HG02885 (cell line): ENCODE measurements at regions not wholly inside any gene's neighbourhood (a gene's known extent, or its start where the extent isn't known, plus 50 kb on each side); places are given as distances from the start of the nearest gene placed in this dataset.
"Not testable (repeated sequence)": the region's sequence is repeated elsewhere in the genome, so short reads cannot be mapped to it uniquely, and the experiment has no call there.

ENCODE experiments used
- ATAC-seq: cut with Tn5 transposase; IDR thresholded peaks from one replicate; pipeline ENCODE4 v1.9.1; 2021; ENCODE audit warnings: mild to moderate bottlenecking; ENCODE audit not compliant: unreplicated experiment, poor library complexity

DNA sequence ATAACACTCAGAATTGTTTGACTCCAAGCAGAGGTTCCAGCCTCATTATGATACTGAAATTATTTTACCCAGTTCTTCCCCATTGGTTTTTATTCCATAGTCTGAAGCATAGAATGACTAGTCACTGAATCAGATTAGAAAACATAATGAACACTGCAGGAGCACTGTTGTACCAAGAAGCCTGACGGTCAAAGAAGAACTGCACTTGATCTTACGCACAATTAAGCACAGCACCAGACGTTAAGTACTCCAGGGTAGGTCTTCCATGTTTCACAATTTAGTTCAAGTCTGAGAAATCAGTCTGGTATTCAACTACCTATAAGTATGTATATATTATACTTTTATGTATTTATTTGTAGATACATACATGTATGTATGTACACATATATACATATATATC is 973.5 kb upstream of the SPRY2 start:
- no peak for ATAC-seq

DNA sequence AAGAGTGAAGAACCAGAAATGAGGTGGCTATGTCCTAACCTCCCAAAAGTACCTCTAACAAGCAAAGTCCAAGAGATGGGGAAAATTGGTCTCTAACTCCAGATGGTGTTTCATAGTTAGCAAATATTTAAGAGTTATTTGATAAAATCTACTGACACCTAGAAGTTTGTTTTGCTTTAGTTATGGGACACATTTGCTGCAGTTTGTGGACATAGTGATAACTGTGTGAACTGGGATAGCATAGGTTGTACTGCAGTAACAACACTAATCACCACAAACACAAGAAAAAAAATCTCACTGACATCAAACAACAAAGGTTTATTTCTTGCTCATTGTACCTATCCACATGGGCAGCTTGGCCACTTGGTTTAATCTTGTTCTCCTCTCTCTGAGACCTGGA is 965.0 kb upstream of the SPRY2 start:
- no peak for ATAC-seq

DNA sequence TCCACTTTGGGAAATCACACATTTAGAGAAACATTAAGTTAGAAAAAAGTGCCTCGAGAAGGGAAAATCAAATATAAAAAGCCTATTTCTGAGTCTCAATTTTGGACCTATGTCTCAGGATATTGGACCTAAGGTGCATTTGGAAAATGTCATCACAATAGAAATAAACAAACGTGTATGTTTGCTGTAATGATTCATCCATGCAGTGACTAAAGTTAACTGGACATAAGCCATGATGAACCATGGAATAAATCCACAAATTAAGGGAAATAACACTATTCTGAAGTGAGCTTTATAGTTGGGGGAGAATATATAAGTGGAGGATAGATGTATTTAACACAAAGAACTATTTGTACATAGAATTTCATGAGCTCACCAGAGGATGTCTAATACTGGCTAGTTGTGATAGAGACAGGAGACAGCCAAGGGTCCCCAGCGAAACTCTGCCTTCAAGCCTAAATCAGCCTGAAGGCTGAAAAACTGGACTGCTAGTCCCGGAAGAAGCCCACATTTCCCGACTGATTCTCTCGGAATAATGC is 963.3 kb upstream of the SPRY2 start:
- no peak for ATAC-seq

DNA sequence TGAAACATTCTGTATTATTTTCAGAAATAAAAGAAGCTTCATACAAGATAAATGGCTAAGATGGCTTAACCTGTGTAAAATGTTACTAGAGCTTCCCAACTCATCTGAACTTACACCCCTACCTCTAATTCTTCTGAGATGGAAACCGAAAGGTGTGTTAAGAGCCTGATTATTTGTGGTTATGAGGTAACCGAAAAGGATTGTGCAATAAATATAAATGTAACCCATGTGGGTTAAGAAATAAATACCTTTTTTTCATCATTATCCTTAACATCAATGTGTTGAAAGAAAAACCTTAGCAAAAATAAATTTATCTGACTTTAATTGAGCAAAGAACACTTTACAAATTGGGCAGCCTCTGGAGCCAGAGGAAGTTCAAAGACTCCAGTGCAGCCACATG is 961.8 kb upstream of the SPRY2 start:
- no peak for ATAC-seq

DNA sequence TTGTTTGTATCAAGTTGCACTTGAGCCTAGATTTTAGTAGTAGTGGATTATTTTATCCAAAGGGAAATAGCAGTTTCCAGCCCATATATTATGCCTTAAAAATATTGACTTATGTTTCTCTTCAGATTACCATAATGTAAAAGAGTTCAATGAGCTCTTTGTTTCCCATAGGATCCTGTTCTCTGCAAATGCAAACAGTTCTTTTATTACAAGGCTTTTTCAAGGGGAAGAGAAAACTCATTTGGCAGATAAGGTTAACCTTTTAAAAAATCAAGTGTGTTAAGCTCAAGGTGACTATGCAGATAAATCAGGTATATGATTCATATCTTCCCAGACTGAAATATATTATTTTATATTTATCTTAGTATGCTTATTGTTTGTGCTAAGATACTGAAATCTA is 961.2 kb upstream of the SPRY2 start:
- ATAC-seq = no peak

DNA sequence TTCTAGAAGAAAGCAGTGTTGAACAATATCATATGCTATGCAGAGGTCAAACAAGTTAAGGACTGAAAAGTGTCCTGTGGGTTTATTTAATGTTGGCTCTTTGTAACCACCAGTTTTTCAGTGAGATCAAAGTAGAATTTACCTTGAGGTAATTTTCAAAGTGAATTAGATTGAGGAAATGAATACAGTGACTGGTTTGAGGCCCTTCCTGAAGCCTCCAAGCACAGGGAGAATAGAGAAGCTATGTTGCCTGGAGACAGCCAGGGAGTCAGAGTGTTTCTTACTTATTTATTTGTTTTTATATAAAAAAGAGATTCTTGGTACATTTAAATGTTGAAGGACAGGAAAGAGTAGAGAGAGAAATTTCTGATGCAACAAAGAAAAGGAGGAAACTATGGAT is 954.3 kb upstream of the SPRY2 start:
- no peak for ATAC-seq

DNA sequence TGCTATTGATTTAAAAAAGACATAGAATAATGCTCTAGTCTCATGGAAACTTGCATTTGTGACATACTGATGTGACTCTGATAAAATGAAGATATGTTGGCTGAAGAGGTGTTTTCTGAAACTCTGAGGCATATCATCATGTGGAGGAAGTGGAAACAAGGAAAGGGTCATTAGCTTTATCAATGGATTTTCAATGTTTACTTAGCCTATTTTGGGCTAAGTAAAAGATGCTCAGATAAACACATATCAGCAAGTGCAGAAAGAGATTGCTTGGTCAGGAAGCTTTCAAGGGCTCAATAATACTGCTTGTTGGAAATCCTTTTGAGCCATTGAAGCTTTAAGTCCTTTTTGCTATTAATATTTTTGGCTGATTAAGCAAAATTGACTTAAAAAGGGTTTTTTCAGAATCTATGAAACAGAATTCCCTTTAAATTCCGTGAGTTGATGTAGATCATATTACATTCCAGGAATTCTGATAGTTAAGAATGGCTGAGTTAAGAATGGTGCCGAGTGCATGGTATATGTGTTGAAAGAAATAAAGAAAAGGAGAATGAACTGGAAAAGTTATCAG is 952.8 kb upstream of the SPRY2 start:
- ATAC-seq = no peak

DNA sequence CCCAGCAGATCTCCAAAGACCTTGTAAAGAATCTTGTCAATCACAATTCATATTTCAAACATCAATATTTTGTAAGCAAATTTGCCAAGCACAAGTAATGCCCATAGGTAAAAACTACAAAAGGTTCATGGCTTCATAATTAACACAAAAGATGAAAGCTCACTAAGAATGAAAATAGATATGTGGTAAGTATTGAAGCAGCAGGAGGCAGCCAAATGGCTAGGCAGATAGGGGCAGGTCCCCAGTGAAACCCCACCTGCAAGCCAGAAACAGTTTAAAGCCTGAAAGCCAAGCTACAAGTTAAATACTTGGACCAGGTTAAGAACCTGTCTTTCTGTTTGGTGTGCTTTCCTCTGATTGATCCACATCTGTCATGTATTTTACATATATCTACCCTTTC is 942.6 kb upstream of the SPRY2 start:
- no peak for ATAC-seq

DNA sequence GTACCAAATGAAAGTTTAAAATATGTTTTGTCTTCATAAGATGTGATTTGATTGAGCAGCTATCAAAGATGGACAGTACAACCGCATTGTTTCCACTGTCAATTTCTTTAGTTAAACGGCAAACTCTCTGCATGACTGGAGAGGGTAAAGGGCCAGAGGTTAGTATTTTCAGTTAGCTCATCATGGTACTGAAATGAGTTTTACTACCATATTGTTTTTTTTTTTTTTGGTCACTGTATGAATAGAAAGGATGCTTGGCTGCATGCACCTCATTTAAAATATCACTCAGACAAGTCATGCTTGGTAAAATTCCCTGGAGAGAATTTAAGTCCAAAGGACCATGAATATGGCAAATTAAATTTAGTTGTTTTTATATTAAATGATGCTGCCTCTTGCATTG is 942.1 kb upstream of the SPRY2 start:
- ATAC-seq = no peak

DNA sequence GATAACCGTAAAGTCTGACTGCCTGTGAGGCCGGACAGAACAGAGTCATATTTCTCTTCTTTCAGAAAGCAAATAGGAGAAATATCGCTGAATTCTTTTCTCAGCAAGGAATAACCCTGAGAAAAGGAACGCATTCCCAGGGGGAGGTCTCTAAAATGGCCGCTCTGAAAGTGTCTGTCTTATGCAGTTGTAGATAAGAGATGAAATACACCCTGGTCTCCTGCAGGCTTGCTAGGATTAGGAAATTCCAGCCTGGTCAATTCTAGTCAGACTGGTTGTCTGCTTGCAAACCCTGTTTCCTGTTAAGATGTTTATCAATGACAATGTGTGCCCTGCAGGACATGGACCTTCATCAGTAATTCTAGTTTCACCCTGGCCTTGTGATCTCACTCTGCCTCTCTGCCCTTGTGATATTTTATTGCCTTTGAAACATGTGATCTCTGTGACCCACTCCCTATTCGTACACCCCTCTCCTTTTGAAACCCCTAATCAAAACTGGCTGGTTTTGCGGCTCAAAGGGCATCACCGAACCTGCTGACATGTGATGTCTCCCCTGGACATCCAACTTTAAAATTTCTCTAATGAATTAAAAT is 934.8 kb upstream of the SPRY2 start:
- ATAC-seq = no peak

DNA sequence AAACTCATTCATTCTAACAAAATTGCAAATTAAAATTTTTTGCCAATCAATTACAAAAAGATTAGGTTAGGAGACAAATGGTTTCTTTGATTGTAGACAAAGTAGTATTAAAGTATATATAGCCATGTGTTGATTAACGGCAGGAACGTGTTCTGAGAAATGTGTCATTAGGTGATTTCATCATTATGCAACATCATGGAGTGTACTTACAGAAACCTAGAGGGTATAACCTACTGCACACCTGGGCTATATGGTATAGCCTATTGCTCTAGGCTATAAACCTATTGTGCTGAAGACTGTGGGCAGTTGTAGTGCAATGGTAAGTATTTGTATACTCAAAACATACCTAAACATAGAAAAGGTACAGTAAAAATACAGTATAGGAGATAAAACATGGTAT is 906.8 kb upstream of the SPRY2 start:
- ATAC-seq = no peak

DNA sequence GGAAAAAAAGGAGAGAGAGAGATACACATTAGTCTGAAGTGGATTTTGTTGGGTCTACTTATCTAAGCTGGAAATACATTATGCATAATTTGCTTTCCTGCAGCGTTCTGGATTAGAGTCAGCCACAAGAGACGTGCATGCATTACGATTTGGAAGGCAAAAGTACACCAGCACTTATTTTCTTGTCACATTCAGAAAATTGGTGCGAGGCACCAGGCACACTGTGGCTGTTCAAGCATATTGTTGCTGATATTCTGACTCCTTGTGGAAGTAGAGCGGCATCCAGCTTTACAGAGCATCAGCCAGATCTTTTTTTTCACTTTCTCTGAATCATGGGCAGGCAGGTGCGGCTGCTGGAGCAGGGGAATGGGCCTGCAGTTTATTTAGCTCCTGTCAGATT is 905.6 kb upstream of the SPRY2 start:
- no peak for ATAC-seq

DNA sequence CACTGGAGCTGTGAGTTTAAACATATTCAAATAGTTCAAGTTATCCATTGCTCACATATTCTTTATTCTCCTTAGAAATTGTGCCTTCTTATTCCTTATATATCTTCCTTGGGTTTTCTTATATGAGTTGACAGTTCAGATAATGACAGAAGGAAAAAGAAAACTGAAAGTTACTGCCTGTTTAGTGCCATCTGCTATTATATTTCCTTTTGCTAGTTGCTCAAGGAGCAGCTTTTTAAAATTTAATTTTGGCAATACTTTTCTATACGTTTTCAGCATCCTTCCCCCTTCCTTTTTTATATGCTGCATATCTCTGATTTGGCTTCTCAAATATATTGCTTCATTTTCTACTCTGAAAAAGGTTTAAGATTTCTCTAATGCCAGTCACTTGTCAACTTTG is 903.1 kb upstream of the SPRY2 start:
- no peak for ATAC-seq

DNA sequence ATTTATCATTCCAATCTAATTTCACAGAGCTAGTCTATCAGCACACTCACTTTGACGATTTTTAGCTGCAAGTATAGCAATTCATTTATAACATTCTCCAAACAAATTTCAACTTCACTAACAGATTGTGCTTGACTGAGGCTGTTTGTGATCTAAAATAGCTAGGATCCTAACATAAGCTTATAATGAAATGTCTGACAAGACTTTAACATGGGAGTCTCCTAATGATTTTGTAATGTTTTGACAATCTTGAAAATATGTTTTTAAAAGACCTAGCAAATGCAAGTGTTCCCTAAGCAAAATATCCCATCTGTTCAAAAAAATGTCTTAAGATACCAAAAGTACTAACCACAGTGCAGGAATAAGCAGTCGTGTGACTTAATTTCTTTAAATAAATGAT is 889.5 kb upstream of the SPRY2 start:
- no peak for ATAC-seq

DNA sequence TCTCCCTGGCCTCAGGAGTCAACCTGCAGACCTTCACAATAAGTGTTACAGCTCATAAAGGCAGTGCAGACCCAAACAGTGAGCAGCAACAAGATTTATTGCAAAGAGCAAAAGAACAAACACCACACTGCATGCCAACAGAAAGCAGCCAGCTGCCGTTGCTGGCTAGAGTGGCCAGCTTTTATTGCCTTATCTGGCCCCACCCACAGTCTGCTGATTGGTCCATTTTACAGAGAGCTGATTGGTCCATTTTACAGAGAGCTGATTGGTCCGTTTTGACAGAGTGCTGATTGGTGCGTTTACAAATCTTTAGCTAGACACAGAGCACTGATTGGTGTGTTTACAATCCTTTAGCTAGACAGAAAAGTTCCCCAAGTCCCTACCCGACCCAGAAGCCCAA is 885.9 kb upstream of the SPRY2 start:
- not testable (repeated sequence) for ATAC-seq

DNA sequence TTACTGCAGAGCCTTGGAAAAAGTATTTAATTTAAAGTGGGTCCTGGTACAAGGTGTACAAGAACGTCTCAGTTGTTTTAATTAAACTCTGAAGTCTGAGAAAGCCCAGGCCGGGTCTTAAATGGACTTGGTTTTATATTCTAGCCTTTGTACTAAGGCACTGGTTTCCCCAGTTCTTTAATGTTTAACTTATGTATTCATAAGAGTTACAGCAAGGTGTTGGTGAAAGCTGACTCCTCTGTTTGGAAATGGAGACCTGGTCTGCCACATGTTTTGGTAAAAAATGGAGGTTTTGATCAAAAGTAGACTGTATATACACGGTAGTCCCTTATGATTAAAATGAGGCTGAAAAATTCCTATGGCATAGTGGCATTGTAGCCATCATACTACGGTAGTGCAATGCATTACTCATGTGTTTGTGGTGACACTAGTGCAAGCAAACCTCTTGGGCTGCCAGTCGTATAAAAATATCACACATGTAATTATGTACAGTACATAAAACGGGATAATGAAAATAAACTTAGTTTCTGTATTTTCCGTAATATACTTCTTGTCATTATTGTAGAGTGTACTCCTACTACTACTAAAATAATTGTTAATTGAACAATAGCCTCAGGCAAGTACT is 883.4 kb upstream of the SPRY2 start:
- no peak for ATAC-seq

DNA sequence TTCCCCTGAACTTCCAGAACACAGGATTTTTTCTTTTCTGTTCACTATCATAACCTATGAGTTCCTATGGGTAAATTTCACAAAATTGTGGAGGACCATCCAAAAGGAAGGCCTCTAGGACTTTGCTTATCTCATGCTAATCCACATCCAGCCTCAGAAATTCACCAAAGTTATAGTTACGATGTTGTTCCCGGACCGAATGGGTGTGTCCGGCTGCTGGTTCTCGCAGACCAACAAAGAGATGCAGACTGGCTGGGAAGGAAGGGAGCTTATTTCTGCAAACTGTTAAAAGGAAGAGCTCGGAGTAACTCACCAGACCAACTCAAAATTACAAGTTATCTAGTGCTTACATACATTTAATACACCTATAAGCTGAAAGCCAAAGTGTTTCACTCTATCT is 882.9 kb upstream of the SPRY2 start:
- no peak for ATAC-seq

DNA sequence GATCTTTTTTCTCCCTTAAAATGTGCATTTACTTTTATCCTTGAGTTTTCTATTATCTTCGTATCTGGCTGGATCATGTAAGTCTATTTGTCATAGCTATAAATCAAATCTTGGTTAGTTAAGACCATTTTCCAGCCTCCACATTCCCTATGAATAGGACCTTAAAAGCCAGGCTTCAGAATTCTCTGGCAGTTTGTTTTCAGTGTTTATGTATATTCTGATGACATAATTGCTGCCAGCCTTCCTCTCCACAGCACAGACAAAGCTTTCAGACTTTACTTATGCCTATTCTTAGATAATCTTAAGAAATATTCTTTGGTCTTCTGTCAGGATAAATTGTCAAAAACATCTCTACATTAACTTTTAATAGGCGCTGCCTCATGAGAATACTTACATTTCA is 870.8 kb upstream of the SPRY2 start:
- ATAC-seq = no peak

DNA sequence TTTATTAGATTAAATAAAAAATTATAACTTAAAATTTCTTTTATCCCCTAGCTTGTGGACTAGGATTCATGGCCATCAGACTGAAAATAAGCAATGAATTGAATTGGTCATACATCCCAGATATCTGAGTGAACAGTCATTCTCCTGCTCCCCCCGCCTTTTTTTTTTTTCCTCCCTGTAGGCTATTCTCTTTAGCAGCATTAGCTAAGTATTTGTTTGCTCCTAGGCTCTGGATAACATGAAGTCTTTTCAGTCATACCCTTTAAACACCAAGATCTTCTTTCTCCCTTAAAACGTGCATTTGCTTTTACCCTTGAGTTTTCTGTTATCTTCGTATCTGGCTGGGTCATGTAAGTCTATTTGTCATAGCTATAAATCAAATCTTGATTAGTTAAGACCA is 866.7 kb upstream of the SPRY2 start:
- no peak for ATAC-seq

DNA sequence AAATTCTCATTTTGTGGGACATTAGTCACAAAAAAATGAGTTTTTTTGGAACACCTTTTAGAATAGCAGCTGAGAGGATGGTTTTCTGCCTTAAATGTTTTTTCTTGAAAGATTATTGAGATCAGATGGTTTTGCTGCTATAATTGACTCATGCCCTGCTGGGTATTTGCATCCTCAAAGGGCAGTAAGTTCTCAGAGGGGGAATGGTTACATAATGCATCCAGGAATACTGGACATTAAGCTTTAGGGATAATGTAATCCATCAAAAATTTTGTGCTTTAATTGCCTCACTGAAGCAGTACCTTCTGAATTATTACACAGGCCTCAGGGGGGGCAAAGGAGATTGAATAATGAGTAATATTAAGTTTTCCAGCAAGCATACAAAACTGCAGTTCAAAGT is 866.3 kb upstream of the SPRY2 start:
- no peak for ATAC-seq

DNA sequence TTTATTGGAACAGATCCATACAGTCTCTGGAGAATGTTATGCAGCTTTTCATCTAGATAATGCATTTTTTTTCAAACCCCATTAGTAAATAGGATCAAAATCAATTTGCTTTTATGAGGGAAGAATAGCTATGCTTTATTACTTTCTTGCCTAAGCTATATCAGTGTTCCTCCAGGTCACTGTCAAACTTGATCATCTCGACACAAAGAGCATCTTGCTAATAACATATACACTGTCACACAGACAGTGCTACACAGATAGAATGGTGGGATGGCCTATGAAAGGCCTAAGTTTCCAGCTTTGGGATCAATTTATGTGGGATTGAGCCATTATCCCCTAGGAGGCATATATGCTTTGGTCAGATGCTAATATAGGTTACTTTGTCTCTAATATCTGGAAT is 862.9 kb upstream of the SPRY2 start:
- ATAC-seq = no peak

DNA sequence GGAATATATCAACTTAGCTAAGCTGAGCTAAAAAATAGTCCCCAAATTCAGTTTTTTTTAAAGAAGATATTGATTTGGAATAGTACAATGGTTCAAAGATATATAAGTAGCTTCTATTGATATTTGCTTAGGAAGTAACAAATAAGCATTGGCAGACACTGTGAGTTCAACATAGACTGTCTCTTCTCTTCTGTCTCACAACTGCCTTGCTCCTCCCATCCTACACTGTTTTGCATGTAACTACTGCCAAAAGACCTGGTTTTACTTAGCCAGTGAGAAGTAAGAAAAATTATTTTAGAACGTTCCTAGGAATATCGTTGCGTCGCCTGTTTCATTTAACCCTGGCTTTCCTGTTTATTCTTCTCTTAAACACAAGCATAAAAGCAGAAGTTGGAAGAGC is 859.0 kb upstream of the SPRY2 start:
- no peak for ATAC-seq
